Gastroesophageal sphincter (tissue), 3 donors: ENCODE measurements at regions not wholly inside any gene's neighbourhood (a gene's known extent, or its start where the extent isn't known, plus 50 kb on each side); places are given as distances from the start of the nearest gene placed in this dataset.

Source experiments
- POLR2AphosphoS5 ChIP-seq: sonication (generic); formaldehyde crosslinking; IDR thresholded peaks from one replicate; pipeline ENCODE4 v1.6.1; 2017; ENCODE audit warnings: antibody characterized with exemption
- TF ChIP-seq, protein P1 (sequence below), 4 experiments: fragments of 200-600 bp in 2 of 4; fragments of 450-650 bp in 2 of 4; sonication (generic) in 1 of 4; IDR thresholded peaks; one replicate each; pipeline ENCODE4 v1.5.1; 2017 to 2019; ENCODE audit warnings: antibody characterized with exemption in 4 of 4, mild to moderate bottlenecking in 2 of 4, moderate library complexity in 2 of 4

GRCh38 chr17:53141280-53141679, 681.4 kb upstream of the KIF2B start:
- TF ChIP-seq, protein P1, sequence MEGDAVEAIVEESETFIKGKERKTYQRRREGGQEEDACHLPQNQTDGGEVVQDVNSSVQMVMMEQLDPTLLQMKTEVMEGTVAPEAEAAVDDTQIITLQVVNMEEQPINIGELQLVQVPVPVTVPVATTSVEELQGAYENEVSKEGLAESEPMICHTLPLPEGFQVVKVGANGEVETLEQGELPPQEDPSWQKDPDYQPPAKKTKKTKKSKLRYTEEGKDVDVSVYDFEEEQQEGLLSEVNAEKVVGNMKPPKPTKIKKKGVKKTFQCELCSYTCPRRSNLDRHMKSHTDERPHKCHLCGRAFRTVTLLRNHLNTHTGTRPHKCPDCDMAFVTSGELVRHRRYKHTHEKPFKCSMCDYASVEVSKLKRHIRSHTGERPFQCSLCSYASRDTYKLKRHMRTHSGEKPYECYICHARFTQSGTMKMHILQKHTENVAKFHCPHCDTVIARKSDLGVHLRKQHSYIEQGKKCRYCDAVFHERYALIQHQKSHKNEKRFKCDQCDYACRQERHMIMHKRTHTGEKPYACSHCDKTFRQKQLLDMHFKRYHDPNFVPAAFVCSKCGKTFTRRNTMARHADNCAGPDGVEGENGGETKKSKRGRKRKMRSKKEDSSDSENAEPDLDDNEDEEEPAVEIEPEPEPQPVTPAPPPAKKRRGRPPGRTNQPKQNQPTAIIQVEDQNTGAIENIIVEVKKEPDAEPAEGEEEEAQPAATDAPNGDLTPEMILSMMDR (IDR thresholded peaks at IDR 0.05): no peak
- TF ChIP-seq POLR2AphosphoS5: no peak
